Endothelial cell of umbilical vein (primary cell): ENCODE measurements at regions not wholly inside any gene's neighbourhood (a gene's known extent, or its start where the extent isn't known, plus 50 kb on each side); places are given as distances from the start of the nearest gene placed in this dataset.

Experiments used
- BruUV-seq: library from RNA; stranded (reverse); fragments of 400-500 nt; replicated peaks from 2 replicates; lab custom pipeline; 2021; lab: Mats Ljungman, UMichigan
- CTCF ChIA-PET: fragments of 300-600, 350-600 bp; sonication (Branson Sonifier 250); formaldehyde crosslinking; loops from one replicate; lab custom pipeline; 2021; ENCODE audit warnings: antibody characterized with exemption, inconsistent platforms; lab: Charles Lee
- POLR2A ChIA-PET: fragments of 300-600, 350-600 bp; sonication (Branson Sonifier 250); formaldehyde crosslinking; loops from one replicate; lab custom pipeline; 2021; ENCODE audit warnings: antibody characterized with exemption, inconsistent platforms; lab: Charles Lee
- DNase-seq: peaks from one replicate; pipeline ENCODE4 v3.0.0-alpha.2; 2011; ENCODE audit warnings: low read depth, low spot score
- FAIRE-seq: peaks from 2 replicates; lab custom pipeline; 2011; peaks lifted over from hg19 to GRCh38; lab: Jason Lieb, UNC
- H2AFZ ChIP-seq: 2 replicates; pipeline ENCODE4 v1.6.0; 2012; ENCODE audit warnings: low read depth, low read length, control low read depth, inconsistent platforms
- H3K27ac ChIP-seq: 2 replicates; pipeline ENCODE4 v1.5.1; 2011; ENCODE audit warnings: low read depth, mild to moderate bottlenecking, control low read depth, low read length, moderate library complexity; ENCODE audit not compliant: insufficient read depth
- H3K27me3 ChIP-seq, 2 experiments: 2 replicates each; pipeline versions ENCODE4 v1.6.0 to v1.6.1; 2011; ENCODE audit warnings: low read length in 2 of 2, mixed read lengths in 1 of 2; ENCODE audit not compliant: control insufficient read depth in 2 of 2, insufficient read depth in 2 of 2
- H3K36me3 ChIP-seq, 2 experiments: 2 replicates in 1 of 2; 3 replicates in 1 of 2; pipeline ENCODE4 v1.5.1; 2011; ENCODE audit warnings: low read length in 2 of 2, mild to moderate bottlenecking in 1 of 2, moderate library complexity in 1 of 2; ENCODE audit not compliant: control insufficient read depth in 2 of 2, insufficient read depth in 2 of 2; ENCODE audit errors: extremely low read depth in 1 of 2
- H3K4me1 ChIP-seq: 3 replicates; pipeline ENCODE4 v1.5.1; 2011; ENCODE audit warnings: mild to moderate bottlenecking, low read length; ENCODE audit not compliant: control insufficient read depth, insufficient read depth; ENCODE audit errors: extremely low read depth
- H3K4me2 ChIP-seq: 2 replicates; pipeline ENCODE4 v1.6.1; 2011; ENCODE audit warnings: low read length, control low read depth, mixed read lengths; ENCODE audit not compliant: insufficient read depth
- H3K4me3 ChIP-seq, 3 experiments: fragments of 200-600 bp in 1 of 3; sonication (generic), shearing (Covaris generic) in 1 of 3; replicated peaks in 1 of 3; 2 replicates each; pipeline ENCODE4 v1.5.1; 2011 to 2016; ENCODE audit warnings: control low read depth in 3 of 3, low read length in 3 of 3, mild to moderate bottlenecking in 2 of 3, inconsistent platforms in 1 of 3, low read depth in 1 of 3, moderate library complexity in 1 of 3; ENCODE audit not compliant: insufficient read depth in 1 of 3
- H3K79me2 ChIP-seq: 2 replicates; pipeline ENCODE4 v1.6.0; 2012; ENCODE audit warnings: low read length, inconsistent platforms; ENCODE audit not compliant: control insufficient read depth, insufficient read depth
- H3K9ac ChIP-seq: replicated peaks from 2 replicates; pipeline ENCODE3; 2011; ENCODE audit warnings: low read length, control low read depth; ENCODE audit not compliant: insufficient read depth; ENCODE audit errors: extremely low read depth
- H3K9me1 ChIP-seq: replicated peaks from 3 replicates; pipeline ENCODE4 v1.6.0; 2011; ENCODE audit warnings: mild to moderate bottlenecking, low read length; ENCODE audit not compliant: control insufficient read depth, insufficient read depth; ENCODE audit errors: extremely low read depth
- H3K9me3 ChIP-seq: replicated peaks from 2 replicates; pipeline ENCODE4 v1.5.1; 2012; ENCODE audit warnings: low read length, inconsistent platforms; ENCODE audit not compliant: control insufficient read depth, insufficient read depth
- H4K20me1 ChIP-seq: replicated peaks from 2 replicates; pipeline ENCODE3; 2011; ENCODE audit warnings: mild to moderate bottlenecking, low read length; ENCODE audit not compliant: control insufficient read depth, insufficient read depth; ENCODE audit errors: extremely low read depth
- EZH2 ChIP-seq: IDR thresholded peaks from 2 replicates; pipeline ENCODE4 v1.6.1; 2012; ENCODE audit warnings: borderline replicate concordance, low read depth, mild to moderate bottlenecking, moderate library complexity, low read length, inconsistent platforms; ENCODE audit not compliant: severe bottlenecking
- FOS ChIP-seq: IDR thresholded peaks from 2 replicates; pipeline ENCODE4 v1.6.1; 2011; ENCODE audit warnings: mild to moderate bottlenecking, low read length, moderate library complexity, borderline replicate concordance; ENCODE audit not compliant: insufficient read depth
- GATA2 ChIP-seq: IDR thresholded peaks from 2 replicates; pipeline ENCODE4 v1.7.0; 2011; ENCODE audit warnings: low read depth, mild to moderate bottlenecking, moderate library complexity, mixed read lengths, low read length; ENCODE audit not compliant: insufficient read length, insufficient read depth
- JUN ChIP-seq: IDR thresholded peaks from 2 replicates; pipeline ENCODE4 v1.6.1; 2011; ENCODE audit warnings: borderline replicate concordance, low read depth; ENCODE audit not compliant: insufficient read length, insufficient read depth
- MYC ChIP-seq: IDR thresholded peaks from one replicate; pipeline ENCODE4 v1.6.1; 2011; ENCODE audit warnings: mild to moderate bottlenecking, low read depth, low read length
- POLR2AphosphoS5 ChIP-seq: IDR thresholded peaks from 2 replicates; pipeline ENCODE4 v1.6.1; 2012; ENCODE audit warnings: low read depth, mild to moderate bottlenecking, control low read depth, low read length, moderate library complexity; ENCODE audit not compliant: insufficient read depth
- dilution Hi-C: fragments of 300-500 bp; cut with MboI; formaldehyde crosslinking; loops from one replicate; pipeline ENCODE4 v1.15.0; 2019; ENCODE audit warnings: low sequenced_read_pairs; ENCODE audit not compliant: extremely low pct_ligation_motif_present
- intact Hi-C: fragments of 100-400 bp; cut with micrococcal nuclease; formaldehyde crosslinking; loops from one replicate; pipeline ENCODE4 v1.10.0; 2022
- TF ChIP-seq, protein P1 (sequence below), 2 donors: IDR thresholded peaks; 1 replicate in 1 of 2; 2 replicates in 1 of 2; pipeline ENCODE4 v1.5.1; 2011; ENCODE audit warnings: low read length in 2 of 2, mild to moderate bottlenecking in 2 of 2, moderate library complexity in 2 of 2, control low read depth in 1 of 2, inconsistent platforms in 1 of 2, low read depth in 1 of 2; ENCODE audit not compliant: insufficient read depth in 1 of 2; ENCODE audit errors: extremely low read depth in 1 of 2
- TF ChIP-seq, protein P2 (sequence below): IDR thresholded peaks from 2 replicates; pipeline ENCODE4 v1.6.1; 2011; ENCODE audit not compliant: insufficient read depth, insufficient read length

DNA sequence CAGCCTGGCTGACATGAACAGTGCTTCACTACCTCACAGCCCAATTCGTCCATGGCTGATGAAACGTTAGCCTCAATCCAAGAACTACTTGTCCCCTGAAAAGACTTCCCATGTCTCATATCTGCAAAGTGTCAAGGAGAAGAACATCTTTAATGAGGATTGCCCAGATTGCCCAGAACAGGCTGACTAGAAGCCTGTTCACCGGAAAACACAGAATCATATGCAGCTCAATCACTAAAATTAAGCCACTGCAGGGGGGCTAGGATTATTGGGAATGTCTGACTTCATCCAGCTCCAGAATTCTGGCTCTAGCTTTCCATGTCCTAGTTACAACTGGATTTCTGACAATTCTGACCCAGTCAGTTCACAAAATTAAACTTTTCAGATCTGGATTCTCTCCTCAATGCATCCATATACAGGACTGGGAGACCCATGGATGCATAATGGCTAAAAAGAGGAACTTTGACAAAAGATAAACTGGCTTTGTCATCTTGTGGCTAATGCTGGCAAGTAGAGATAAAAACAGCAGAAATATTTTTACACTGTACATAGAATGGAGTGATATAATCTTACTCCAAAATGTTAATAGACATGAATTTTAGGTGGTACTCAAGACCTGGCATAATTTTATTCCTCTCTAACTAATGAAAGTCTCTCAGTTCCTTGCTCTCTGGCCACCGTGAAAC lies 467.0 kb upstream of the POT1 start:
- Histone ChIP-seq H3K36me3 (no peaks in the 10 kb centered on the region), H3K27me3 (no peaks in the 10 kb centered on the region), H4K20me1 (no peaks in the 10 kb centered on the region), H2AFZ (no peak overlapping the region), H3K9me1 (no peaks in the 10 kb centered on the region), H3K79me2 (no peaks in the 10 kb centered on the region), H3K4me2 (no peak overlapping the region), H3K4me1 (peaks cover 4% of the 10 kb centered on the region), H3K9ac (no peak overlapping the region), H3K9me3 (no peaks in the 10 kb centered on the region), H3K27ac (no peak overlapping the region), H3K4me3 (no peak overlapping the region)
- POLR2A ChIA-PET: no interaction called here
- intact Hi-C loops (no loop called here), dilution Hi-C loops (no loop called here)
- no TSS peak for BruUV-seq
- no peak for TF ChIP-seq POLR2AphosphoS5
- no peak for TF ChIP-seq EZH2
- TF ChIP-seq GATA2: no peak
- TF ChIP-seq, protein P1, sequence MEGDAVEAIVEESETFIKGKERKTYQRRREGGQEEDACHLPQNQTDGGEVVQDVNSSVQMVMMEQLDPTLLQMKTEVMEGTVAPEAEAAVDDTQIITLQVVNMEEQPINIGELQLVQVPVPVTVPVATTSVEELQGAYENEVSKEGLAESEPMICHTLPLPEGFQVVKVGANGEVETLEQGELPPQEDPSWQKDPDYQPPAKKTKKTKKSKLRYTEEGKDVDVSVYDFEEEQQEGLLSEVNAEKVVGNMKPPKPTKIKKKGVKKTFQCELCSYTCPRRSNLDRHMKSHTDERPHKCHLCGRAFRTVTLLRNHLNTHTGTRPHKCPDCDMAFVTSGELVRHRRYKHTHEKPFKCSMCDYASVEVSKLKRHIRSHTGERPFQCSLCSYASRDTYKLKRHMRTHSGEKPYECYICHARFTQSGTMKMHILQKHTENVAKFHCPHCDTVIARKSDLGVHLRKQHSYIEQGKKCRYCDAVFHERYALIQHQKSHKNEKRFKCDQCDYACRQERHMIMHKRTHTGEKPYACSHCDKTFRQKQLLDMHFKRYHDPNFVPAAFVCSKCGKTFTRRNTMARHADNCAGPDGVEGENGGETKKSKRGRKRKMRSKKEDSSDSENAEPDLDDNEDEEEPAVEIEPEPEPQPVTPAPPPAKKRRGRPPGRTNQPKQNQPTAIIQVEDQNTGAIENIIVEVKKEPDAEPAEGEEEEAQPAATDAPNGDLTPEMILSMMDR (IDR thresholded peaks at IDR 0.05; ENCODE audit: extremely low read depth in 1 of 2, insufficient read depth in 1 of 2, low read depth in 1 of 2, low read length in 2 of 2): no peak
- no peak for TF ChIP-seq FOS
- TF ChIP-seq, protein P2, sequence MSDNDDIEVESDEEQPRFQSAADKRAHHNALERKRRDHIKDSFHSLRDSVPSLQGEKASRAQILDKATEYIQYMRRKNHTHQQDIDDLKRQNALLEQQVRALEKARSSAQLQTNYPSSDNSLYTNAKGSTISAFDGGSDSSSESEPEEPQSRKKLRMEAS: no peak
- TF ChIP-seq JUN: no peak
- no peak for TF ChIP-seq MYC
- DNase-seq: no peak
- FAIRE-seq: no peak
- CTCF ChIA-PET: no interaction called here
